ENCODE measurements at regions not wholly inside any gene's neighbourhood (a gene's known extent, or its start where the extent isn't known, plus 50 kb on each side); places are given as distances from the start of the nearest gene placed in this dataset.

- H3K4me3 Mint-ChIP-seq, result no peak overlapping the region
- no peaks in the 10 kb centered on the region for H3K27me3 ChIP-seq (ENCODE audit: control insufficient read depth in 2 of 2, insufficient read depth in 2 of 2, low read length in 2 of 2)
- CTCF ChIA-PET, result no interaction called here
- intact Hi-C loops (cut with micrococcal nuclease), result no loop called here
- POLR2A ChIA-PET, result no interaction called here
- DNase-seq (no peak), ATAC-seq (no peak)
- H3K4me1 Mint-ChIP-seq, result no peaks in the 10 kb centered on the region
- H3K9me3 ChIP-seq (ENCODE audit: control insufficient read depth in 2 of 3, low read length in 3 of 3), result no peaks in the 10 kb centered on the region
- H3K36me3 ChIP-seq (ENCODE audit: control insufficient read depth in 2 of 3, insufficient read depth in 3 of 3, low read length in 3 of 3), result no peaks in the 10 kb centered on the region
- H3K27ac ChIP-seq (ENCODE audit: low read depth, low read length), result no peak overlapping the region
- H3K9me3 Mint-ChIP-seq, result peaks cover 0 to 5% (median 0%) of the 10 kb centered on the region in 11 donors
- H3K27ac Mint-ChIP-seq, result no peak overlapping the region
- no peaks in the 10 kb centered on the region for H3K36me3 Mint-ChIP-seq
- no peaks in the 10 kb centered on the region for H3K4me1 ChIP-seq (ENCODE audit: control insufficient read depth in 2 of 2, insufficient read depth in 2 of 2, low read length in 2 of 2)
- peaks cover 0 to 8% (median 0%) of the 10 kb centered on the region in 5 donors for H3K27me3 Mint-ChIP-seq
- no peak overlapping the region for H3K4me3 ChIP-seq (ENCODE audit: low read length)
These were observed 333.4 kb upstream of the CCDC196 start for GRCh38 chr14:66152747-66153146.

- Histone ChIP-seq H3K36me3 (ENCODE audit: control insufficient read depth in 2 of 3, insufficient read depth in 3 of 3, low read length in 3 of 3) (no peaks in the 10 kb centered on the region), H3K27ac (ENCODE audit: low read depth, low read length) (no peak overlapping the region), H3K4me1 (ENCODE audit: control insufficient read depth in 2 of 2, insufficient read depth in 2 of 2, low read length in 2 of 2) (no peaks in the 10 kb centered on the region), H3K9me3 (ENCODE audit: control insufficient read depth in 2 of 3, low read length in 3 of 3) (no peaks in the 10 kb centered on the region), H3K27me3 (ENCODE audit: control insufficient read depth in 2 of 2, insufficient read depth in 2 of 2, low read length in 2 of 2) (no peaks in the 10 kb centered on the region), H3K4me3 (ENCODE audit: low read length) (no peak overlapping the region)
- Mint-ChIP-seq H3K9me3 (no peaks in the 10 kb centered on the region), H3K4me3 (no peak overlapping the region), H3K36me3 (peaks cover 0 to 8% (median 0%) of the 10 kb centered on the region in 5 donors), H3K27ac (no peak overlapping the region), H3K4me1 (no peaks in the 10 kb centered on the region), H3K27me3 (peaks cover 0 to 35% (median 13%) of the 10 kb centered on the region in 5 donors)
- intact Hi-C loops (cut with micrococcal nuclease), result no loop called here
- DNase-seq (no peak), ATAC-seq (no peak)
- CTCF ChIA-PET, result interaction anchor here (0.6 kb wide), 1 partner anchor 34 kb away, joined by 3 read pairs; no protein-coding TSS in a partner anchor
- POLR2A ChIA-PET, result no interaction called here
These were observed 323.1 kb upstream of the CCDC196 start for GRCh38 chr14:66163023-66163422.

- DNase-seq, result no peak
- H3K4me1 Mint-ChIP-seq, result no peaks in the 10 kb centered on the region
- no peak overlapping the region for H3K4me3 Mint-ChIP-seq
- H3K36me3 Mint-ChIP-seq, result peaks cover 0 to 3% (median 0%) of the 10 kb centered on the region in 5 donors
- Histone ChIP-seq H3K9me3 (ENCODE audit: control insufficient read depth in 2 of 3, low read length in 3 of 3) (no peaks in the 10 kb centered on the region), H3K27me3 (ENCODE audit: control insufficient read depth in 2 of 2, insufficient read depth in 2 of 2, low read length in 2 of 2) (no peaks in the 10 kb centered on the region), H3K4me1 (ENCODE audit: control insufficient read depth in 2 of 2, insufficient read depth in 2 of 2, low read length in 2 of 2) (no peaks in the 10 kb centered on the region), H3K36me3 (ENCODE audit: control insufficient read depth in 2 of 3, insufficient read depth in 3 of 3, low read length in 3 of 3) (no peaks in the 10 kb centered on the region), H3K27ac (ENCODE audit: low read depth, low read length) (no peak overlapping the region), H3K4me3 (ENCODE audit: low read length) (no peak overlapping the region)
- no peaks in the 10 kb centered on the region for H3K9me3 Mint-ChIP-seq
- intact Hi-C loops (cut with micrococcal nuclease), result no loop called here
- H3K27me3 Mint-ChIP-seq, result peaks cover 7 to 40% (median 7%) of the 10 kb centered on the region in 5 donors
- ChIA-PET POLR2A (no interaction called here), CTCF (no interaction called here)
- ATAC-seq, result no peak
- no peak overlapping the region for H3K27ac Mint-ChIP-seq
These were observed 320.8 kb upstream of the CCDC196 start for GRCh38 chr14:66165337-66165736.

GRCh38 chr14:66174453-66174891 lies 311.7 kb upstream of the CCDC196 start:
- Mint-ChIP-seq H3K27ac (no peak overlapping the region), H3K36me3 (peaks cover 0 to 4% (median 0%) of the 10 kb centered on the region in 5 donors), H3K4me1 (no peaks in the 10 kb centered on the region), H3K4me3 (no peak overlapping the region), H3K27me3 (peaks cover 11 to 30% (median 21%) of the 10 kb centered on the region in 5 donors), H3K9me3 (peaks cover 0 to 4% (median 0%) of the 10 kb centered on the region in 11 donors)
- intact Hi-C loops (cut with micrococcal nuclease), result no loop called here
- Histone ChIP-seq H3K4me1 (ENCODE audit: control insufficient read depth in 2 of 2, insufficient read depth in 2 of 2, low read length in 2 of 2) (no peaks in the 10 kb centered on the region), H3K9me3 (ENCODE audit: control insufficient read depth in 2 of 3, low read length in 3 of 3) (no peaks in the 10 kb centered on the region), H3K27ac (ENCODE audit: low read depth, low read length) (no peak overlapping the region), H3K36me3 (ENCODE audit: control insufficient read depth in 2 of 3, insufficient read depth in 3 of 3, low read length in 3 of 3) (no peaks in the 10 kb centered on the region), H3K4me3 (ENCODE audit: low read length) (no peak overlapping the region), H3K27me3 (ENCODE audit: control insufficient read depth in 2 of 2, insufficient read depth in 2 of 2, low read length in 2 of 2) (no peaks in the 10 kb centered on the region)
- ChIA-PET POLR2A (no interaction called here), CTCF (no interaction called here)
- ATAC-seq (no peak), DNase-seq (no peak)

GRCh38 chr14:66177935-66178334 lies 308.2 kb upstream of the CCDC196 start:
- H3K4me3 ChIP-seq (ENCODE audit: low read length), result no peak overlapping the region
- H3K27ac Mint-ChIP-seq, result no peak overlapping the region
- intact Hi-C loops (cut with micrococcal nuclease), result no loop called here
- peaks cover 0 to 4% (median 0%) of the 10 kb centered on the region in 11 donors for H3K9me3 Mint-ChIP-seq
- POLR2A ChIA-PET, result no interaction called here
- no peak overlapping the region for H3K27ac ChIP-seq (ENCODE audit: low read depth, low read length)
- ATAC-seq, result no peak
- H3K36me3 Mint-ChIP-seq, result peaks cover 0 to 4% (median 0%) of the 10 kb centered on the region in 5 donors
- no peaks in the 10 kb centered on the region for H3K36me3 ChIP-seq (ENCODE audit: control insufficient read depth in 2 of 3, insufficient read depth in 3 of 3, low read length in 3 of 3)
- no peaks in the 10 kb centered on the region for H3K4me1 ChIP-seq (ENCODE audit: control insufficient read depth in 2 of 2, insufficient read depth in 2 of 2, low read length in 2 of 2)
- H3K4me1 Mint-ChIP-seq, result peaks cover 0 to 1% (median 0%) of the 10 kb centered on the region in 7 donors
- CTCF ChIA-PET, result interaction anchor here (0.6 kb wide), 1 partner anchor 1014 kb away, joined by 3 read pairs; no protein-coding TSS in a partner anchor
- H3K27me3 ChIP-seq (ENCODE audit: control insufficient read depth in 2 of 2, insufficient read depth in 2 of 2, low read length in 2 of 2), result no peaks in the 10 kb centered on the region
- no peaks in the 10 kb centered on the region for H3K9me3 ChIP-seq (ENCODE audit: control insufficient read depth in 2 of 3, low read length in 3 of 3)
- H3K27me3 Mint-ChIP-seq, result peaks cover 3 to 21% (median 15%) of the 10 kb centered on the region in 5 donors
- H3K4me3 Mint-ChIP-seq, result no peak overlapping the region
- no peak for DNase-seq

- POLR2A ChIA-PET, result no interaction called here
- Histone ChIP-seq H3K4me3 (ENCODE audit: low read length) (no peak overlapping the region), H3K27ac (ENCODE audit: low read depth, low read length) (no peak overlapping the region), H3K27me3 (ENCODE audit: control insufficient read depth in 2 of 2, insufficient read depth in 2 of 2, low read length in 2 of 2) (no peaks in the 10 kb centered on the region), H3K36me3 (ENCODE audit: control insufficient read depth in 2 of 3, insufficient read depth in 3 of 3, low read length in 3 of 3) (no peaks in the 10 kb centered on the region), H3K9me3 (ENCODE audit: control insufficient read depth in 2 of 3, low read length in 3 of 3) (no peaks in the 10 kb centered on the region), H3K4me1 (ENCODE audit: control insufficient read depth in 2 of 2, insufficient read depth in 2 of 2, low read length in 2 of 2) (no peaks in the 10 kb centered on the region)
- H3K27ac Mint-ChIP-seq, result no peak overlapping the region
- ATAC-seq (no peak), DNase-seq (no peak)
- H3K4me1 Mint-ChIP-seq, result no peaks in the 10 kb centered on the region
- intact Hi-C loops (cut with micrococcal nuclease), result no loop called here
- H3K27me3 Mint-ChIP-seq, result peaks cover 7 to 43% (median 32%) of the 10 kb centered on the region in 5 donors
- CTCF ChIA-PET, result interaction anchor here (0.6 kb wide), 1 partner anchor 34 kb away, joined by 3 read pairs; no protein-coding TSS in a partner anchor
- H3K36me3 Mint-ChIP-seq, result peaks cover 0 to 18% (median 9%) of the 10 kb centered on the region in 5 donors
- H3K9me3 Mint-ChIP-seq, result peaks cover 3 to 14% (median 9%) of the 10 kb centered on the region in 11 donors
- H3K4me3 Mint-ChIP-seq, result no peak overlapping the region
These were observed 289.5 kb upstream of the CCDC196 start for GRCh38 chr14:66196670-66197069.

GRCh38 chr14:66197276-66197675 lies 288.9 kb upstream of the CCDC196 start:
- Mint-ChIP-seq H3K4me1 (no peaks in the 10 kb centered on the region), H3K27ac (no peak overlapping the region), H3K4me3 (no peak overlapping the region), H3K36me3 (peaks cover 0 to 19% (median 10%) of the 10 kb centered on the region in 5 donors), H3K9me3 (peaks cover 4 to 17% (median 10%) of the 10 kb centered on the region in 11 donors), H3K27me3 (peaks cover 7 to 45% (median 34%) of the 10 kb centered on the region in 5 donors)
- intact Hi-C loops (cut with micrococcal nuclease), result no loop called here
- Histone ChIP-seq H3K36me3 (ENCODE audit: control insufficient read depth in 2 of 3, insufficient read depth in 3 of 3, low read length in 3 of 3) (no peaks in the 10 kb centered on the region), H3K9me3 (ENCODE audit: control insufficient read depth in 2 of 3, low read length in 3 of 3) (no peaks in the 10 kb centered on the region), H3K4me3 (ENCODE audit: low read length) (no peak overlapping the region), H3K27me3 (ENCODE audit: control insufficient read depth in 2 of 2, insufficient read depth in 2 of 2, low read length in 2 of 2) (no peaks in the 10 kb centered on the region), H3K4me1 (ENCODE audit: control insufficient read depth in 2 of 2, insufficient read depth in 2 of 2, low read length in 2 of 2) (no peaks in the 10 kb centered on the region), H3K27ac (ENCODE audit: low read depth, low read length) (no peak overlapping the region)
- ChIA-PET CTCF (no interaction called here), POLR2A (no interaction called here)
- ATAC-seq (no peak), DNase-seq (no peak)

Measured in naive thymus-derived CD4-positive, alpha-beta T cell (primary cell).